Endometrial microvascular endothelial cells (primary cell): ENCODE measurements at regions not wholly inside any gene's neighbourhood (a gene's known extent, or its start where the extent isn't known, plus 50 kb on each side); places are given as distances from the start of the nearest gene placed in this dataset.
"Not testable (repeated sequence)": the region's sequence is repeated elsewhere in the genome, so short reads cannot be mapped to it uniquely, and the experiment has no call there.

Experiments used
- in situ Hi-C: cut with HindIII; loops from 2 replicates; pipeline ENCODE4 v1.10.0; 2017; ENCODE audit warnings: low sequenced_read_pairs, low pct_unique_long_range_greater_than_20kb; ENCODE audit errors: inconsistent ontology term

GRCh38 chr2:67721516-67721915 lies 324.4 kb downstream of the ETAA1 start:
- in situ Hi-C loops, result no loop called here

GRCh38 chr2:67724261-67724660 lies 327.1 kb downstream of the ETAA1 start:
- in situ Hi-C loops, result no loop called here

- in situ Hi-C loops, result loop anchor here (25.0 kb wide), 1 partner anchor 112 kb away; no protein-coding TSS in a partner anchor
Observed at GRCh38 chr2:67725731-67726130, 328.6 kb downstream of the ETAA1 start.

- in situ Hi-C loops, result loop anchor here (25.0 kb wide), 1 partner anchor 111 kb away; no protein-coding TSS in a partner anchor
Observed at GRCh38 chr2:67726416-67726815, 329.3 kb downstream of the ETAA1 start.

- in situ Hi-C loops, result loop anchor here (25.0 kb wide), 1 partner anchor 110 kb away; no protein-coding TSS in a partner anchor
Observed at GRCh38 chr2:67727131-67727530, 330.0 kb downstream of the ETAA1 start.

- in situ Hi-C loops, result loop anchor here (25.0 kb wide), 1 partner anchor 110 kb away; no protein-coding TSS in a partner anchor
Observed at GRCh38 chr2:67727623-67728022, 330.5 kb downstream of the ETAA1 start.

- in situ Hi-C loops, result loop anchor here (25.0 kb wide), 1 partner anchor 108 kb away; no protein-coding TSS in a partner anchor
Observed at GRCh38 chr2:67729474-67729873, 332.3 kb downstream of the ETAA1 start.

- in situ Hi-C loops, result loop anchor here (25.0 kb wide), 1 partner anchor 104 kb away; no protein-coding TSS in a partner anchor
Observed at GRCh38 chr2:67733517-67733916, 329.3 kb downstream of the C1D start.

GRCh38 chr2:67752199-67752598 lies 310.6 kb downstream of the C1D start:
- in situ Hi-C loops, result no loop called here

- in situ Hi-C loops, result no loop called here
Observed at GRCh38 chr2:67752969-67753368, 309.8 kb downstream of the C1D start.

- in situ Hi-C loops, result no loop called here
Observed at GRCh38 chr2:67755156-67755882, 307.5 kb downstream of the C1D start.

GRCh38 chr2:67760995-67761394 lies 301.8 kb downstream of the C1D start:
- in situ Hi-C loops, result no loop called here

GRCh38 chr2:67771380-67771779 lies 291.4 kb downstream of the C1D start:
- in situ Hi-C loops, result no loop called here

GRCh38 chr2:67772216-67773170 lies 290.3 kb downstream of the C1D start:
- in situ Hi-C loops, result no loop called here

- in situ Hi-C loops, result no loop called here
Observed at GRCh38 chr2:67773851-67774250, 289.0 kb downstream of the C1D start.

- in situ Hi-C loops, result no loop called here
Observed at GRCh38 chr2:67776276-67776675, 286.5 kb downstream of the C1D start.

- in situ Hi-C loops, result no loop called here
Observed at GRCh38 chr2:67777010-67777409, 285.8 kb downstream of the C1D start.

- in situ Hi-C loops, result no loop called here
Observed at GRCh38 chr2:67777836-67778429, 284.9 kb downstream of the C1D start.

GRCh38 chr2:67780841-67781240 lies 282.0 kb downstream of the C1D start:
- in situ Hi-C loops, result not testable (repeated sequence)
